AG04450 (cell line): ENCODE measurements at regions not wholly inside any gene's neighbourhood (a gene's known extent, or its start where the extent isn't known, plus 50 kb on each side); places are given as distances from the start of the nearest gene placed in this dataset.

Source experiments
- CTCF ChIA-PET: fragments of 300-600, 350-600 bp; formaldehyde crosslinking; extraction: SDS; loops from one replicate; lab custom pipeline; 2022; ENCODE audit warnings: antibody characterized with exemption, inconsistent platforms; lab: Charles Lee
- POLR2A ChIA-PET: fragments of 350-600 bp; formaldehyde crosslinking; extraction: SDS; loops from one replicate; lab custom pipeline; 2021; ENCODE audit warnings: antibody characterized with exemption, inconsistent platforms; lab: Yijun Ruan, JAX
- DNase-seq: peaks from one replicate; pipeline ENCODE4 v3.0.0-alpha.2; 2011; ENCODE audit warnings: low read depth, low spot score
- H3K27ac ChIP-seq: one replicate; pipeline ENCODE4 v1.5.1; 2012; ENCODE audit warnings: low read depth, low read length, control low read depth
- H3K27me3 ChIP-seq: one replicate; pipeline ENCODE4 v1.6.0; 2012; ENCODE audit warnings: low read length; ENCODE audit not compliant: control insufficient read depth, insufficient read depth
- H3K4me3 ChIP-seq: 2 replicates; pipeline ENCODE4 v1.5.1; 2011; ENCODE audit warnings: mild to moderate bottlenecking, low read depth, low read length, control low read depth
- H3K9me3 ChIP-seq: 2 replicates; pipeline ENCODE4 v1.5.1; 2012; ENCODE audit warnings: low read length; ENCODE audit not compliant: control insufficient read depth, insufficient read depth
- TF ChIP-seq, protein P1 (sequence below): IDR thresholded peaks from 2 replicates; pipeline ENCODE4 v1.5.1; 2011; ENCODE audit warnings: low read depth, low read length, control low read depth, inconsistent platforms

DNA sequence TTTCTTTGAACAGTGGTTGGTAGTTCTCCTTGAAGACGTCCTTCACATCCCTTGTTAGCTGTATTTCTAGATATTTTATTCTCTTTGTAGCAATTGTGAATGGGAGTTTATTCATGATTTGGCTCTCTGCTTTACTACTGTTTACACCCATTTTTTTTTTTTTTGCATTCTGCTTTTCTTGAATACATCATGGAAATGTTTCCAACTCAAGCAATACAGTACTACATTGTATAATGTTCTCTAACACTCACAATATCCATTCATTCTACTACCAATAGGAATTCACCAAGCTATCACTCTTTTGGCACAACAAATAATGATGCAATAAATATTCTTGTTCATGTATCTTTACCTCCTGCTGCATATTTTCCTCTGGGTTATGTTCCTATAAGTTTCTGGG, 801.7 kb downstream of the NTRK3 start:
- Histone ChIP-seq H3K4me3 (no peak overlapping the region), H3K27me3 (no peaks in the 10 kb centered on the region), H3K9me3 (no peaks in the 10 kb centered on the region), H3K27ac (no peak overlapping the region)
- ChIA-PET CTCF (no interaction called here), POLR2A (no interaction called here)
- DNase-seq = no peak
- TF ChIP-seq, protein P1, sequence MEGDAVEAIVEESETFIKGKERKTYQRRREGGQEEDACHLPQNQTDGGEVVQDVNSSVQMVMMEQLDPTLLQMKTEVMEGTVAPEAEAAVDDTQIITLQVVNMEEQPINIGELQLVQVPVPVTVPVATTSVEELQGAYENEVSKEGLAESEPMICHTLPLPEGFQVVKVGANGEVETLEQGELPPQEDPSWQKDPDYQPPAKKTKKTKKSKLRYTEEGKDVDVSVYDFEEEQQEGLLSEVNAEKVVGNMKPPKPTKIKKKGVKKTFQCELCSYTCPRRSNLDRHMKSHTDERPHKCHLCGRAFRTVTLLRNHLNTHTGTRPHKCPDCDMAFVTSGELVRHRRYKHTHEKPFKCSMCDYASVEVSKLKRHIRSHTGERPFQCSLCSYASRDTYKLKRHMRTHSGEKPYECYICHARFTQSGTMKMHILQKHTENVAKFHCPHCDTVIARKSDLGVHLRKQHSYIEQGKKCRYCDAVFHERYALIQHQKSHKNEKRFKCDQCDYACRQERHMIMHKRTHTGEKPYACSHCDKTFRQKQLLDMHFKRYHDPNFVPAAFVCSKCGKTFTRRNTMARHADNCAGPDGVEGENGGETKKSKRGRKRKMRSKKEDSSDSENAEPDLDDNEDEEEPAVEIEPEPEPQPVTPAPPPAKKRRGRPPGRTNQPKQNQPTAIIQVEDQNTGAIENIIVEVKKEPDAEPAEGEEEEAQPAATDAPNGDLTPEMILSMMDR = no peak

DNA sequence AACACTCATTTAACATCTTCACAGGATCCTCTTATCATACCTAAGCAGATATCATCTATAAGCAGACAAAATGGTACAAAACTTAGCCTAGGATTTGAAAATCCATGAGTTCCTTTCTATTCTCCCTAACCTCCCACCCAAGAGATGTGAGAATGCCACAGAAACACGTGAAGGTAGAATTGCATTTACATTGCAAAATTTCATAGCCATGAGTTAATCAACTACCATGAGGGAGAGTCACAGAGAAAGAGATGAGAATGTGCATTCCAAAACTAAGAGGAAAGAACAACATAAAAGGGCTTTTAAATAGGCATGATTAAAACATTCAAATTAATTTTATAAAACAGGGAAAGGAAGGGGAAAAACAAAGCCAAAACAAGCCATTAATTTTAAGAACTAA, 806.2 kb downstream of the NTRK3 start:
- ChIA-PET POLR2A (no interaction called here), CTCF (no interaction called here)
- DNase-seq = no peak
- Histone ChIP-seq H3K27ac (no peak overlapping the region), H3K4me3 (no peak overlapping the region), H3K9me3 (no peaks in the 10 kb centered on the region), H3K27me3 (no peaks in the 10 kb centered on the region)
- TF ChIP-seq, protein P1 = no peak

DNA sequence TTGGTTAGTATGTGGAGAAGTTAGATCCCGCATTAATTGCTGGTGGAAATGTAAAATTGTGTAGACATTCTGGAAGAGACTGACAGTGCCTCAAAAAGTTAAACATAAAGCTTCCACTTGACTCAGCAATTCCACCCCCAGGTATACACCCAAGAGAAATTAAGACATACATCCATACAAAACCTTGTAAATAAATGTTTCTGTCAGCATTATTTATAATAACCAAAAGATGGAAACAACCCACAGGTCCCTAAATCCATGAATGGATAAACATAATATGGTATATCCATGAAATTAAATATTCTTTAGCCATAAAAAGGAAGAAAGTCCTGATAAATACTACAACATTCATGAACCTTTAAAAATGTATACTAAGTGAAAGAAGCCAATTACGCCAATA, 817.4 kb downstream of the NTRK3 start:
- H3K27ac ChIP-seq = no peak overlapping the region
- CTCF ChIA-PET = no interaction called here
- no peak for DNase-seq
- no peak overlapping the region for H3K4me3 ChIP-seq
- TF ChIP-seq, protein P1 = no peak
- no peaks in the 10 kb centered on the region for H3K9me3 ChIP-seq
- H3K27me3 ChIP-seq = no peaks in the 10 kb centered on the region
- POLR2A ChIA-PET = no interaction called here

DNA sequence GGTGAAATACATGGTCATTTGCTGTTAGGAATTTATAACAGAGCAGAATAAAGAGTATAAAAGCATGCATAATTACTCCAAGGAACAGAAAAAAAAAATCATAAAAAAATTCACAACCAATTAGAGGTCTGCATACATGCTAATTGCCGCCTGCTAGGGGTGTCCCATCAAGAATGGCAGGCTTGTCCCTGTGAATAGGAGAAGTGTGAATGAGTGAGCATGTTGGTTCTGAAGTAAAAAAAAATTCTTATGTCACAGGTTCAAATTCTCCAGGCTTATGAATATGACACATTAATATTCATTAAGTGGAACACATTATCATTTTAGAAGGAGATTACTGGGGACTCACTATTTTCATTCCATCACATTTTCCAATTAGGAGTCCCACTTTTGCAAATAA, 822.7 kb downstream of the NTRK3 start:
- no peak for DNase-seq
- no peak overlapping the region for H3K4me3 ChIP-seq
- TF ChIP-seq, protein P1 = no peak
- no peaks in the 10 kb centered on the region for H3K9me3 ChIP-seq
- H3K27ac ChIP-seq = no peak overlapping the region
- H3K27me3 ChIP-seq = no peaks in the 10 kb centered on the region
- POLR2A ChIA-PET = no interaction called here
- CTCF ChIA-PET = no interaction called here

DNA sequence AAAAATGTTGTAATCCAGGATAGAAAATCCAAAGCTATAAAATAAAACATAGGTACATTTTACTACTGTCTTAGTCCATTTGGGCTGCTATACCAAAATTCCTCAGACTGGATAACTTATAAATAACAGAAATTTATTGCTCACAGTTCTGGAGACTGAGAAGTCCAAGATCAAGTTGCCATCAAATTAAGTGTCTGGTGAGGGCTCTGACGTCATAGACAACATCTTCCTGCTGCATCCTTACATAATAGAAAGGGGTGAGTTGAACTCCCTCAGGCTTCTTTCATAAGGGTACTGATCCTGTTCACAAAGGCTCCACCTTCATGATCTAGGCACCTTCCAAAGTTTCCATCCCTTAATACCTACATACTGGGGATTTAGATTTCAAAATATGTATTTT, 826.8 kb downstream of the NTRK3 start:
- TF ChIP-seq, protein P1 = no peak

More for the DNA sequence above, 826.8 kb downstream of the NTRK3 start:
- no peaks in the 10 kb centered on the region for H3K27me3 ChIP-seq
- ChIA-PET CTCF (no interaction called here), POLR2A (no interaction called here)
- DNase-seq = no peak
- H3K9me3 ChIP-seq = no peaks in the 10 kb centered on the region
- H3K4me3 ChIP-seq = no peak overlapping the region
- H3K27ac ChIP-seq = no peak overlapping the region
